GM23338 (cell line): ENCODE measurements at regions not wholly inside any gene's neighbourhood (a gene's known extent, or its start where the extent isn't known, plus 50 kb on each side); places are given as distances from the start of the nearest gene placed in this dataset.

ENCODE experiments used
- CREB1 ChIP-seq: fragments of 250-450 bp; sonication (Bioruptor Pico); IDR thresholded peaks from 2 replicates; pipeline ENCODE4 v1.5.0; 2020; ENCODE audit warnings: low read depth, mild to moderate bottlenecking, moderate library complexity
- EZH2 ChIP-seq: fragments of 200-600 bp; sonication (generic); IDR thresholded peaks from one replicate; pipeline ENCODE4 v1.8.0; 2017; ENCODE audit warnings: antibody characterized with exemption, mild to moderate bottlenecking, low read depth; ENCODE audit not compliant: unreplicated experiment
- EZH2phosphoT487 ChIP-seq: fragments of 200-600 bp; sonication (generic); IDR thresholded peaks from one replicate; pipeline ENCODE4 v1.8.1; 2018; ENCODE audit warnings: antibody characterized with exemption; ENCODE audit not compliant: unreplicated experiment
- JUNB ChIP-seq: IDR thresholded peaks from one replicate; pipeline ENCODE4 v1.6.1; 2016; ENCODE audit warnings: antibody characterized with exemption; ENCODE audit not compliant: unreplicated experiment
- NANOG ChIP-seq: IDR thresholded peaks from 2 replicates; pipeline ENCODE4 v1.6.1; 2016; ENCODE audit warnings: antibody characterized with exemption, borderline replicate concordance
- POLR2AphosphoS5 ChIP-seq: IDR thresholded peaks from 2 replicates; pipeline ENCODE4 v1.6.1; 2016; ENCODE audit warnings: antibody characterized with exemption, low read depth
- REST ChIP-seq: IDR thresholded peaks from one replicate; pipeline ENCODE4 v1.6.1; 2018; ENCODE audit warnings: antibody characterized with exemption; ENCODE audit not compliant: unreplicated experiment
- STAT1 ChIP-seq: IDR thresholded peaks from one replicate; pipeline ENCODE4 v1.6.1; 2016; ENCODE audit warnings: antibody characterized with exemption; ENCODE audit not compliant: unreplicated experiment
- ZNF114 ChIP-seq: fragments of 250-450 bp; sonication (Bioruptor Pico); IDR thresholded peaks from 2 replicates; pipeline ENCODE4 v1.5.0; 2020; ENCODE audit warnings: mild to moderate bottlenecking, moderate library complexity
- ZNF462 ChIP-seq: fragments of 250-450 bp; sonication (Bioruptor Pico); IDR thresholded peaks from 2 replicates; pipeline ENCODE4 v1.5.0; 2020; ENCODE audit warnings: mild to moderate bottlenecking, moderate library complexity
- TF ChIP-seq, protein P1 (sequence below), 2 experiments: fragments of 200-600 bp in 1 of 2; sonication (generic) in 1 of 2; conservative IDR thresholded peaks; 2 replicates each; pipeline versions ENCODE4 v1.5.1 to v1.6.1; 2016 to 2017; ENCODE audit warnings: antibody characterized with exemption in 2 of 2, low read depth in 2 of 2, mild to moderate bottlenecking in 2 of 2, moderate library complexity in 1 of 2
- TF ChIP-seq, protein P2 (sequence below): IDR thresholded peaks from 2 replicates; pipeline ENCODE4 v1.6.1; 2016; ENCODE audit warnings: antibody characterized with exemption

- TF ChIP-seq, protein P1, sequence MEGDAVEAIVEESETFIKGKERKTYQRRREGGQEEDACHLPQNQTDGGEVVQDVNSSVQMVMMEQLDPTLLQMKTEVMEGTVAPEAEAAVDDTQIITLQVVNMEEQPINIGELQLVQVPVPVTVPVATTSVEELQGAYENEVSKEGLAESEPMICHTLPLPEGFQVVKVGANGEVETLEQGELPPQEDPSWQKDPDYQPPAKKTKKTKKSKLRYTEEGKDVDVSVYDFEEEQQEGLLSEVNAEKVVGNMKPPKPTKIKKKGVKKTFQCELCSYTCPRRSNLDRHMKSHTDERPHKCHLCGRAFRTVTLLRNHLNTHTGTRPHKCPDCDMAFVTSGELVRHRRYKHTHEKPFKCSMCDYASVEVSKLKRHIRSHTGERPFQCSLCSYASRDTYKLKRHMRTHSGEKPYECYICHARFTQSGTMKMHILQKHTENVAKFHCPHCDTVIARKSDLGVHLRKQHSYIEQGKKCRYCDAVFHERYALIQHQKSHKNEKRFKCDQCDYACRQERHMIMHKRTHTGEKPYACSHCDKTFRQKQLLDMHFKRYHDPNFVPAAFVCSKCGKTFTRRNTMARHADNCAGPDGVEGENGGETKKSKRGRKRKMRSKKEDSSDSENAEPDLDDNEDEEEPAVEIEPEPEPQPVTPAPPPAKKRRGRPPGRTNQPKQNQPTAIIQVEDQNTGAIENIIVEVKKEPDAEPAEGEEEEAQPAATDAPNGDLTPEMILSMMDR (conservative IDR thresholded peaks at IDR 0.05; ENCODE audit: low read depth in 2 of 2), result no peak
- TF ChIP-seq JUNB, result no peak
- no peak for TF ChIP-seq REST
- TF ChIP-seq CREB1 (CRISPR knock-in tag), result no peak
- TF ChIP-seq ZNF462 (CRISPR knock-in tag), result no peak
- no peak for TF ChIP-seq POLR2AphosphoS5
- no peak for TF ChIP-seq EZH2phosphoT487
- no peak for TF ChIP-seq EZH2
- TF ChIP-seq, protein P2, sequence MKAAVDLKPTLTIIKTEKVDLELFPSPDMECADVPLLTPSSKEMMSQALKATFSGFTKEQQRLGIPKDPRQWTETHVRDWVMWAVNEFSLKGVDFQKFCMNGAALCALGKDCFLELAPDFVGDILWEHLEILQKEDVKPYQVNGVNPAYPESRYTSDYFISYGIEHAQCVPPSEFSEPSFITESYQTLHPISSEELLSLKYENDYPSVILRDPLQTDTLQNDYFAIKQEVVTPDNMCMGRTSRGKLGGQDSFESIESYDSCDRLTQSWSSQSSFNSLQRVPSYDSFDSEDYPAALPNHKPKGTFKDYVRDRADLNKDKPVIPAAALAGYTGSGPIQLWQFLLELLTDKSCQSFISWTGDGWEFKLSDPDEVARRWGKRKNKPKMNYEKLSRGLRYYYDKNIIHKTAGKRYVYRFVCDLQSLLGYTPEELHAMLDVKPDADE, result no peak
- TF ChIP-seq STAT1, result no peak
- no peak for TF ChIP-seq NANOG
- no peak for TF ChIP-seq ZNF114 (CRISPR knock-in tag)
Observed at GRCh38 chr2:129575431-129575830, 404.0 kb upstream of the RAB6C start.
